Bronchial epithelial cell (primary cell): ENCODE measurements at regions not wholly inside any gene's neighbourhood (a gene's known extent, or its start where the extent isn't known, plus 50 kb on each side); places are given as distances from the start of the nearest gene placed in this dataset.
A peak's percentile ranks its signal among the peaks of the same experiment; 100 is the strongest.

Experiments
- DNase-seq: peaks from one replicate; pipeline ENCODE4 v3.0.0-alpha.2; 2010; ENCODE audit warnings: low read depth
- FAIRE-seq: peaks from 2 replicates; lab custom pipeline; 2011; peaks lifted over from hg19 to GRCh38; lab: Jason Lieb, UNC
- H3K27me3 ChIP-seq: 2 replicates; pipeline ENCODE4 v1.5.1; 2011; ENCODE audit warnings: low read length; ENCODE audit not compliant: control insufficient read depth, insufficient read depth
- H3K36me3 ChIP-seq: 2 replicates; pipeline ENCODE4 v1.5.1; 2011; ENCODE audit warnings: low read length; ENCODE audit not compliant: control insufficient read depth, insufficient read depth
- H3K4me3 ChIP-seq: 2 replicates; pipeline ENCODE4 v1.5.1; 2011; ENCODE audit warnings: mild to moderate bottlenecking, low read depth, low read length, control low read depth
- TF ChIP-seq, protein P1 (sequence below): IDR thresholded peaks from 2 replicates; pipeline ENCODE4 v1.5.1; 2011; ENCODE audit warnings: mild to moderate bottlenecking, moderate library complexity, low read length, control low read depth, inconsistent platforms; ENCODE audit not compliant: insufficient read depth, severe bottlenecking

DNA sequence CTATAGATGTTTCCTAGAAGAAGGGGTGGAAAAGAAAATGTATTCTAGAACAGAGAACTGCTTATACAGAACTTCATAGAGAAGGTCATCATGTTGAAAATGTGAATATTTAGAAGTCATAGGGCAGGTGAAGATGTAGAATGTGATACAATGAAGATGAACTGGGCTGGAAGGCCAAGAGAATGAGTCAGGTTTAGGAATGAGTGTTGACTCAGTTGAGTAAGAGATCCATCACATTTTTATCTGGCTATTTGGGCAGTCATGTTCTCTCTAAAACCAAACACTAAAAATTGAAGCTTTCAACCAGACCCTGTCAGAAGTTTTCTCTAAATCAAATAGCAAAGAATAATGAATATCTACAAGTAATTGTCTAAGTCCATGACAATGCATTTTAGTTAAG lies 660.5 kb downstream of the KCNJ2 start:
- FAIRE-seq (no peak), DNase-seq (peak; percentile 32)
- no peaks in the 10 kb centered on the region for H3K27me3 ChIP-seq
- no peaks in the 10 kb centered on the region for H3K36me3 ChIP-seq
- H3K4me3 ChIP-seq, result no peak overlapping the region
- TF ChIP-seq, protein P1, sequence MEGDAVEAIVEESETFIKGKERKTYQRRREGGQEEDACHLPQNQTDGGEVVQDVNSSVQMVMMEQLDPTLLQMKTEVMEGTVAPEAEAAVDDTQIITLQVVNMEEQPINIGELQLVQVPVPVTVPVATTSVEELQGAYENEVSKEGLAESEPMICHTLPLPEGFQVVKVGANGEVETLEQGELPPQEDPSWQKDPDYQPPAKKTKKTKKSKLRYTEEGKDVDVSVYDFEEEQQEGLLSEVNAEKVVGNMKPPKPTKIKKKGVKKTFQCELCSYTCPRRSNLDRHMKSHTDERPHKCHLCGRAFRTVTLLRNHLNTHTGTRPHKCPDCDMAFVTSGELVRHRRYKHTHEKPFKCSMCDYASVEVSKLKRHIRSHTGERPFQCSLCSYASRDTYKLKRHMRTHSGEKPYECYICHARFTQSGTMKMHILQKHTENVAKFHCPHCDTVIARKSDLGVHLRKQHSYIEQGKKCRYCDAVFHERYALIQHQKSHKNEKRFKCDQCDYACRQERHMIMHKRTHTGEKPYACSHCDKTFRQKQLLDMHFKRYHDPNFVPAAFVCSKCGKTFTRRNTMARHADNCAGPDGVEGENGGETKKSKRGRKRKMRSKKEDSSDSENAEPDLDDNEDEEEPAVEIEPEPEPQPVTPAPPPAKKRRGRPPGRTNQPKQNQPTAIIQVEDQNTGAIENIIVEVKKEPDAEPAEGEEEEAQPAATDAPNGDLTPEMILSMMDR, result no peak

DNA sequence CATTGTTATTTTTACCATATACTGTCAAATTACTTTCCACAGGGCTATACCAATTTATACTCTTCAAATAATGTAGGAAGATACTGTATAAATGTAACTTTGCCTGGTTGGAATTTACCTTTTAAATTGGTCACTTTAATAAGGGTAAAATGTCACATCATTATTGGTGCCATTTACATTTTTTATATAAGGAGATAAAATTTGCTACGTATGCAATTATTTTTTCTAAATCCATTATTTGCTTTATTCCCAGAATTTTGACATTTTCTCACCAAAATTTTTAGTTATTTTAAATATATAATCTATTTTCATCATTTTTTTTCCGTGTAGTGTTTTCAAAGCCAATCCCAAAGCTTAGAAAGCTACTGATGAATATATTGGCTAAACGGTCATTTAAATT lies 664.7 kb downstream of the KCNJ2 start:
- no peak for FAIRE-seq
- Histone ChIP-seq H3K36me3 (no peaks in the 10 kb centered on the region), H3K27me3 (no peaks in the 10 kb centered on the region), H3K4me3 (no peak overlapping the region)
- TF ChIP-seq, protein P1, result no peak
- no peak for DNase-seq

DNA sequence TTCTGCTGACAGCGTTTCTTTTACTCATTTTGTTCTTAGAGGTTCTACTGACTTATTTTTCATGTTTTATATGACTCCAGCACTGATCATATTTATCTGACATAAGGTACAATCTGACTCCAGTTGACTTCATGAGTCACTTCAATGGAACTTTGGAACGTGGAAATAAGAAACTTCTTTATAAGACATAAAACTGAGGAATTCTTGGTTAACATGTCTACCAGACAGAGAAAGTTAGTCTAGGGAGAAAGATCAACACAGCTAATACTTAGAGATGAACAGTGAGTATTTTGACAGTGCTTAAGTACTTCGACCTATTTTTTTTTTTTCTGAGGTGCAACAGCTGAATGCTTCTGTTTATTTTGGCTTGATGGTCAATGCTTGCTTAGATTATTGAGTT lies 679.5 kb downstream of the KCNJ2 start:
- FAIRE-seq, result no peak
- Histone ChIP-seq H3K36me3 (no peaks in the 10 kb centered on the region), H3K4me3 (no peak overlapping the region), H3K27me3 (no peaks in the 10 kb centered on the region)
- peak; percentile 64 for DNase-seq
- TF ChIP-seq, protein P1, result no peak

DNA sequence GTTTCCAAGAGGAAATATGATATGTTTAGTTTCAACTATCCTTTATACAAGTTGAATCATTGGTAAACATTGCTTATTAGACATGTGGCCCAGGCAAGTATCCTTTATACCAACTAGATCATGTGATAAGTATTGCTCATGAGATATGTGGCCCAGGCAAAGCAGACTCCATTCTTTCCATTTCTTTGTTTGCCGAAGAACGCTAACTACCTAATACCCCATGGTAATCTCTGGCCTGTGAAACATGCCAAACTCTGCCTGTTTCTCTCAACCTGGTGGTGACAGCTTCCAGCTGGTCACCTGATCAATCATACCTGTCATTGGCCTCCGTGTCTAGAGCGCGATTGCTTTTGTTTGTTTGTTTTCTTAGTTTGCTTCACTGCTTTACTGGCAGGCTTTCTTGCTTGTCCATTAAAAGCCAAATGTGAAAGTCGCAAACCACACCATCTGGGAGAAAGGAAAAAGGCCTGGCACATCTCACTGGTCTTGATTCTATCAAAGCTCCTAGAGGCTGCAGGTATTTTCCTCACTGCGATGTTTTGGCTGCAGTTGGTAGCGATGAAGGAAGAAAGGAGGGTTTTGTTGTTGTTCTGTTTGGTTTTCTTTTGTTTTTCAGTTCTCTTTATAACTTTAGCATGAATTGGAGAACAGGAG lies 686.2 kb downstream of the KCNJ2 start:
- Histone ChIP-seq H3K36me3 (no peaks in the 10 kb centered on the region), H3K4me3 (no peak overlapping the region), H3K27me3 (no peaks in the 10 kb centered on the region)
- TF ChIP-seq, protein P1, result no peak
- FAIRE-seq, result peak; percentile 98
- DNase-seq, result peak; percentile 94

DNA sequence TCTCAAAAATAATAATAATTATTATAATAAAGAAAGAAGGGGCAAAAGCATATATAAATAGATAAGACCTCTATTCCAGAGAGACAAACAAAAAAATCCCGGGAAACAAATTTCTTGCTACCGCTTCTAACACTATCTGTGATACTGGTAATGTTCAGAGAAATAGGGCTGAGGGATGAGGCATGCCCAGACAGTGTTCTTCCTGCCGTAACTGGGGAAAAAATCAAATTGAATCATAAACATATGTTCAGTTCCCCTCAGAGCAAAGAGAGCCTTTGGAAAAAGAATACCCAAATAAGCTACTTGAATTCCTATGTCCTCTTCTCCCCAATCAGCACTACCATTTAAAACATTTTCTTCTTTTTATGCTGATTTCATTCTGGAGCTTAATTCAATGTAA lies 688.0 kb downstream of the KCNJ2 start:
- FAIRE-seq (no peak), DNase-seq (peak; percentile 51)
- Histone ChIP-seq H3K27me3 (no peaks in the 10 kb centered on the region), H3K36me3 (no peaks in the 10 kb centered on the region), H3K4me3 (no peak overlapping the region)
- TF ChIP-seq, protein P1, result no peak

DNA sequence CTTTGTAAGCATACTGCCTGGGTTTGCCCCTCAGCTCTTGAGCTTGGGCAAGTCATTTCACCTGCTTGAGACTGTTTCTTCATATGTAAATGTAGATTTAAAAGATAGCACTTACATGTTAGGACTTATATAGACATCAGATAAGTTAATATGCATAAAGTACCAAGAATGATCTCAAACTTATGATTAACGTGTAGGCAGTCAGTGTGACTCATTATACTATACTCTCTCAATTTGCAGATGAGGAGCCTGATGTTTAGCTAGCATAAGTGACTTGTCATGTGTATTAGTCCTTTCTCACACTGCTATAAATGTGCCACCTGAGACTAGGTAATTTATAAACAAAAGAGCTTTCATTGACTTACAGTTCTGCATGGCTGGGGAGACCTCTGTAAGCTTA lies 690.5 kb downstream of the KCNJ2 start:
- H3K4me3 ChIP-seq, result no peak overlapping the region
- DNase-seq (peak; percentile 42), FAIRE-seq (no peak)
- TF ChIP-seq, protein P1, result no peak
- H3K27me3 ChIP-seq, result no peaks in the 10 kb centered on the region
- H3K36me3 ChIP-seq, result no peaks in the 10 kb centered on the region
